GM21576 (cell line): ENCODE measurements at regions not wholly inside any gene's neighbourhood (a gene's known extent, or its start where the extent isn't known, plus 50 kb on each side); places are given as distances from the start of the nearest gene placed in this dataset.

ENCODE experiments used
- ATAC-seq: cut with Tn5 transposase; IDR thresholded peaks from one replicate; pipeline ENCODE4 v1.9.1; 2021; ENCODE audit warnings: mild to moderate bottlenecking, moderate library complexity; ENCODE audit not compliant: unreplicated experiment

DNA sequence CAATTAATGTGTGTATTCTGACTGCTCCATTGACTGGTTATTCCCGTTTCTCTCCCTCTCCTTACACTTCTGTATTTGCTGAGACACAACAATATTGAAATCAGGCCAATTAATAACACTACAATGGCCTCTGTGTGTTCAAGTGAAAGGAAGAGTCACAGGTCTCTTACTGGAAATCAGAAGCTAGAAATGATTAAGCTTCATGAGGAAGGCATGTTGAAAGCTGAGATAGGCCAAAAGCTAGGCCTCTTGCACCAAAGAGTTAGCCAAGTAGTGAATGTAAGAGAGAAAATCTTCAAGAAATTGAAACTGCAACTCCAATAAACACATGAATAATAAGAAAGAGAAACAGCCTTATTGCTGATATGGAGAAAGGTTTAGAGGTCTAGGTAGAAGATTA, 489.5 kb upstream of the CITED2 start:
- ATAC-seq, result no peak

DNA sequence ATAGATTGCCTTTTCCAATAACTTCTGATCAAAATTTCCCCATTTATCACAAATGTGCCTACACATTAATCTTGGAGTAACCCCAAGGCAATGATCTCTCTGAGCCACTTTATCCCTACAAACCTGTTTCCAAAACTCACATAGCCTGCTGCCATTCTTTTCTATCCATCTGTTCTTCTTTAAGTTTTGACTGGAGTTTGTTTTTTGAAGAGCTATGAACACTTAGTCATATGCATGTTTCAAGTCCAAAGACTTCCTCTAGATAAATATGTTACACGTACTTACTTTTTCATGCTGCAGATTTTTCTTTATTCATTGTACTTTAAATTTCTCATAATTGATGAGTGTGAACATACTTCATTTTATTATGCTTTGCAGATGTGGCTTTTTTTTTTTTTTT, 488.9 kb upstream of the CITED2 start:
- no peak for ATAC-seq

DNA sequence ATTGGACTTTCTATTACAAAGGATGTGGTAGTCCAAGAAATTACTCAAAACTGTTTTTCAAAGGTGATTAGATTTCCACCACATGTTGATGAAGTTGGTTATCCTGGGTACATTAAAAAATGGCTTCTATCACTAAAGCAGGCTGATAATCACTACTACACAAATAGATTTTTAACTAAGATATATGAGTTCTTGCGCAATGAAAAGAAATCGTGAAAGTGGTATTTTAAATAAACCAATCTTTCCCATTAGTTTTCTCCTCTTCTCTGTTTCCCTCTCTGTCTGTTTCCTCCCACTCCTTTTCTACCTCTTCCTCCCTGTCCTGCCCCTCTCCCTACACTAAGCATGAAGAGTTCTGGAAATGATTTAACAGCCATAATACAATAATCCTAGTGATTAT, 487.9 kb upstream of the CITED2 start:
- ATAC-seq, result no peak

DNA sequence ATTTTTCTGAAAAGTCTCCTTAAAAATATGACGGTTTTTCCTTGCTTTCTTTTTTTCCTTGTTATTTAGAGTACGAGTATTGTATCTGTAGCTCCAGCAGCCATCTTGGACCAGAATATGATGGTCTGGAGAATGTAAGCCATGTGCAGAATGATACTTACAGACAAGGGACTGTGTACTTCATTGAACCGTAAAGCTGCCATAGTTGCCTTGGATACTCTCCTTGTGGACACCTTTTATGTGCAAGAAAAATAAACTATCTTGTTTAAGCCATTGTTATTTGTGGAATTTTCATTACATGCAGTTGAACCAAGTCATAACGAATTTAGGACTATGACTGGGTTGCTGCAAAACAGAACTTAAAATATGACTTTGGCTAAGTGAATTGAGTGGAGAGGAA, 485.8 kb upstream of the CITED2 start:
- ATAC-seq, result no peak

DNA sequence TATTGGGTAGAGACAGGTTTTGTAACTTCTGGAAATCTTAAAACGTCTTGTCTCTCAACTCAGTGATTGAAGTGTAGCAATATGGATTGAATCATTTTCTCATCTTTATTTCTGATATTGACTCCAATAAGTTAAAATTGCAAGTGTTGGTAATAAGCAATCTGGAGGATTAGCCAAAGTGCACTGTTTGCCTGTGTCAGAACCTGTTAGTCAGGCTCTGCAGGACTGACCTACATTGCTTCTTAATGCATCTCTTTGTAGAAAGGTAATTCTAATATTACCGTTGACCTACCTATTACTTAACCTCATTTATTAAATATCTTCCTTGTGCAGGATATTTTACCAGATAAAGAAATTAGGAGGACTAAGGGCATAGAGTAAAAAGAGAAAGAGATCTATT, 484.0 kb upstream of the CITED2 start:
- ATAC-seq, result no peak

DNA sequence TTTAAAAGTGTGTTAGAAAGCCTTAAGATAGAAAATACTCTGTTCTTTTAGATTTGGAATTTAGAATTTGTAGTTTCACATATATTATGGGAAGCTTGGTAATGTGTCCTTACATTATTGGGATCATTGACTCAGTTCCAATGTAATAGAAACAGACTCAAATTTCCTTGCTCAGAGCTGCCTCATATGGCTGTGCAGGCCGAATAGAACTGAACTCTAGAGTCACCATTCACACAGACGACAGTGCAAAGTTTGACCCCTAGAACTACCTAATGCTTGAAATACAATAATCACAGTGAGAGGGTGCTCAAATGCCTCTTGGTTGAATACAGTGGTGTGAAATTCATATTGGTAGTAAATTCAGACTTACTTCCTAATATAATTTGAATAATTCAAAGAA, 482.7 kb upstream of the CITED2 start:
- ATAC-seq, result no peak

DNA sequence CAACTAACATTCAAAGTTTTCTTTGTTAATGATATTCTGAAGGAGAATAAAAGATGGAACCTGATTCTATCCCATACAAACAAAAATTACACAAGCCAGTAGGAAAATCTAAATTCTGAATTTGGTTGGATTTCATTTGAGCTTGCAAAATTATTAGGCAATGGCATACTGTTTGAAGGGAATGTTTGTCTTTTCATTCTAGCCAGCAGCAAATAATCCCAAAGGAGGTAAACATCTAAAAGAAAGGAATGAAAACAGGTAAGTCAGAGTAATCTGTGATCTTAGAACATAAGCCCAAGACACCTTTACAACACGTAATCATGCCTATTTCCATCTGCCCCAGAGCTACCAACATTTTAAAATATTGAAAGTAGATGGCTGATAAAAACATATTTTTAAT, 482.1 kb upstream of the CITED2 start:
- no peak for ATAC-seq

DNA sequence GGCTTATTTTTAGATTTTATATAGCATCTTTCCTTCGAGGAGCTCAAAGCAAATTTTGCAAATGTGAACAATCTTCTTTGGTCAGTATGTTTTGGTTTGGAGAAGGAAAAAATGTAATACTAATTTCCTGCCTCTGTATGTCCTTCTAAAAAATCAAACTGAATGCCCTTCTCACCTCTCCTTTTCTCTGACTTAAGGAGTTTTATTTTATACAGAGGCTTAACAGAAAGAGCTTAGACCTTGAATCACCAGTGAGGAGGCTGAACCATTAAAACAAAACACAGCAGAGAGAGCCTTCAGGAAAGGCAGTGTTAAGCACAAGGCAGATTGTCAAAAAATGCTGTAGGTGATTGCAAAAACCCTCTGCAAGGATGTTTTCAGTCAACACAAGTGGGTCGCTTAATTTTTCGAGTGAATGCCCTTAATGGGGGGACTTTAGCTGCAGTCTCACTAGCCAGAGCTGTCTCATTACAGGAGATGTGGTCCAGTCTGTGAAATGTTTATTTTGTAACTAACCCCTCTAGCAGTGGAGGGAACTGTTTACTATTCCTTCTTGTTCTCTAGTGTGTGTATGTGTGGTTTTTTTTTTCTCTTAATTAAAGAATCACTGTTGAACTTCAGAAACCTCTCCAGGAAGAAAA, 481.3 kb upstream of the CITED2 start:
- no peak for ATAC-seq

DNA sequence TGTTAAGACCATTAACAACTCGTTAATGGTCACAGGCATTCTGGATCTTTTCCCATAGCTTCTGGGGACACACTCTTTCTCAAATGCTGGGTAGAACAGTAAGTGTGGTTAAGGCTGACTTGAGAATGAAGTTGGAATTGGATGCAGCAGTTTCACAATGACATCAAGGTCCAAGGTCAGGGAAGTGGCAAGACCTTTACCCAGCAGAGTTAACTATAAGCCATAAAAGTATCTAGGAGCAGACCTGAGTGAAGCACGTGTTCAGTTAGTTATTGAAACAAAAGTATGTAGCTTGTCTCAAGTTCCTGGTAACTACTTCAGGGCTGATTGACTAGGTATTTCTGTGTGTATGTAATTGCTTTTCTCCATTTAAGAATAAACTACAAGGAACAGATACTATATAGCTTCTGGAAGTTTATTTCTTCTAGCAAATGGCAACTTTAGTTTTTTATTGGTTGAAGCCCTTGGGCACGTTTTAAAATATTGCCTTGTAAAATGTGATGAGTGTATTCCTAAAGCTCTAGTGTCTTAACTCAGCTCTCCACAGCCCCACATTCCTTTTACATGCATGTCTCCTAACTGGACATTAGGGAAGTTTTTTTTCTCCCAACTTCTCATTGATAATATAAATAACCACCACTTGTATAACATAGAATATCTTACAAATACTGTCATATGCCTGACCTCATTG, 479.0 kb upstream of the CITED2 start:
- ATAC-seq, result no peak

DNA sequence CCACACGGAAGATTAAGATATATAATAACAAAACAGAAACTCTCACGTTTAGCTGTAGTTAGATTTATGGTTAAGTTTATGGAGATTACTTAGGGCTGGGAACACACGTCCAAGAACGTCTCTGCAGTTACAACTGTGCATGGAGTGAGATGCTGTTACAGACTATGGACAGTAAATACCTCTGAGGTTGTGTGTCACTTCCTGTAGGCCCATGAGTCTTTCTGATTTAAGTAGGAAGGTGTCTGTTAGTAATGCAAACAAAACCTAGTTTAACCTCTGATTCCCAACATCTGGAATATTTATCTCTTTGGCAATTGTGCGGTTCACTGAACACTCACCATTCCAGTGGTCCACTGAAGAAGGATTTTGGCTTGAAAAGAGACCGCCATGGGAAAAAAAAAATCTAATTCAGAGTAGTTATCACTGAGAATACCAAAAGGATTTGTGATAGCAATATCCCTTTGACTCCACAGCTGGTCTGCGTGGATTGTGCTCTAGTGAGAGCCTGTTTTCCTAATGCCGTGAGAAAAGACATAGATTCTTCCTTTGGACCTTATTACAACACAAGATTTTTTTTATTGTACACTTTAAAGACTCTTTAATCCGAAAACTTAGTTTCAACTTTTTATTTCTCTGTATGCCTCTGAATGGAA, 478.2 kb upstream of the CITED2 start:
- no peak for ATAC-seq

DNA sequence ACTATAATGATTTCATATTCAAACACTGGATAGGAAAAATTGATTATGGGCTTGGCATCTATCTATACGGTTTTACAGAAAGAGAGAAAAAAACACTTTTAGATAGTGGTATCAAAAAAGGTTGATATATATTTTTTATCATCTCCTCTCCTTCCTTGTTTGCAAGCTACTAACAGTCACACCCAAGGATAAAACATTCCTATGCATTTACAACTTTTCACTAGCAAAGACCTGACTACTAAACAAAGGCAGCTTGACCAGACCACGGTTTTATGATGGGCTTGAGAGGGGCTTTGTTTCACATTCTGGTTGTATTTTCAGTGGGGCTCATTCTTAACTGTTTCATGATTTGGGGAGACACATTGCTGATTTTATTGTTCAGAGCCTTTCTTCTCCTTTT, 477.6 kb upstream of the CITED2 start:
- ATAC-seq, result no peak

DNA sequence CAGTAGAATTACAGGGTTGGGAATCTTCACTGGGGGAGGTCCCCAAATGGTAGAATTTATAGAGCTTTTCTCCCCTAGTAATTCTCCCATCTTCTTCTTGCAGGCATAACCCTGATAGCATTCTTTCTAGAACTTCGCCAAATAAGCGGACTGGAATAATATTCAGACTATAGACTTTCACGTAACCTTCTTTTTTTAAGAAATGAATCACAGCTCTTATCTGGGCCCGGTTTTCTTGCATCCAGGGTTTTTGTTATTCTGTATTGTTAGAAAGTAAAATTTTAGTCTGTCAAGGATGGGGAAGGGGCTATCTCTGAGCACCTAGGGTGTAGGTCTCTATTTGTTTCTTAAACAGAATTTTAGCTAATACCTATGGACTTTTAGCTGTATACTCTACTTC, 476.8 kb upstream of the CITED2 start:
- ATAC-seq, result no peak

DNA sequence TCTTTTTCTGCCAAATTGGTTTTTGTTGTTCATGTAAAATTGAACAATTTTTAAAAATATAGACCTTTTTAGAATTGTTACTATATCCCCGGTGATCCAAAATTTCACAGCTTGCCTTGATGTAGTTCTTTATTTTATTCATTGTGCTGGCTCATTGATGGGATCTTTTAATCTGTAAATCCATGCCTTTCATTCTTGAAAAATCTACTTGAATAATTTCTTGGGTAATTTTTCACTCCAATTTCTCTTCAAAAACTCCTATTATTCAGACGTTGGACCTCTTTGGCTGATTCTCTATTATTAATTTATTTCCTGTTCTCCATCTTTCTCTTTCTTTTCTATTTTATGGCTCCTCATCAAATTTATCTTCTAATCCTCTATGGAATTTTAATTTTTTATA, 476.1 kb upstream of the CITED2 start:
- ATAC-seq, result no peak

DNA sequence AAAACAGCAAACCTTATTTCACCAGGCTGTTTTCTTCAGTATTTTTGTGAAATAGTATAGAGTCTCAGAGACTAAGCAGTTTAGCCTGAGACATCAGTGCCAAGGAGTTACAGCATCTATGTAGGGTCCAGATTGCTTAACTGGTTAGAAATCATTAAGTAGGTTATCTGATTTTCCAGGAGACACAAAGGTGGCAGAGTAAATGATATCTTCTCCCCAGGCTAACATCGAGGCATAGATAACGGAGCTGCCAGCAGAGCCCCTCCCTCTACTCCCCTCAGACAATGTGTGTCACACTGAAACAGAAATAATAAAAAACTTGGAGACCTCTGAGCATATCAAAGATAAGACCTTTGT, 473.0 kb upstream of the CITED2 start:
- no peak for ATAC-seq

DNA sequence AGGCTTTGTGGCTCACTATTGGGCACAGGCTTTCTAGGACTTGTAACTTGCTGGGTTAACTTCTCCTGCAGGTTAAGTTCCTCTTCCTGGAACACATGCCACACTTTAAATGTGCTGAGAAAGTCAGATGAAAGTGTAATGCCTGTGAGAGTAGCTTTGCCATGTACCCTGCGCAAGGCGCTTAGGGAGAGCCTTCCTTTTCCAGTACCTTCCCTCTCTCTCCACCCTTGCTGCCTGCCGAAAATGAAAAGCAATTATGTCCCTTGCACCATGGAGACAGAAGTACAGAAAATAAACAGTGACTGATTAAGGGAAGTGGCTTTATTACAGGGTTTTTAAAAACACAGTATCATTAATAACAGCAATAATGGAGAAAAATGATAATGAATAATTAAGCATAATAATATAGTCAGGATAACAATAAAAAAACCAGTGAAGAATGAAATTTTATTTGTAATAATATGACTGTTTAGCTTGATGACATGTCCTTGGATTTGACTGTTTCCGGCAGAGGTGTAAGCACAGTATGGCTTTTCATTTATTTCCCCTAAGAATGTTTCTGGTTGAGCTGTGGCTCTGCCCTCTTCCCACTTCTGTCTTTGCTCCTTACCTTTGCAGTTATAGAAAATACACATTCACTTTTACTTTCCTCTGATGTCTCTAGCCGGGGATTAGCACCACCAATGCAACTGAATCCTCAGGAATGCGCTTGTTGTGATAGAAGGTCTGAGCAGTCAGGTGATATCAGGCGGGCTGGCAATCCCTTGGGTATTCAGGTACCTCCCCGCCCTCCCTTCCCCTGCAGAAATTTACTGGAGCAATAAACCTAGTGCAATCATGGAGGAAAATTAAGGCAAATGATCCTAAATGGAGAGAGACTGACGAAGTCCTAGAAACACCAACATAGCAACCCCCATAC, 472.3 kb upstream of the CITED2 start:
- ATAC-seq, result no peak

DNA sequence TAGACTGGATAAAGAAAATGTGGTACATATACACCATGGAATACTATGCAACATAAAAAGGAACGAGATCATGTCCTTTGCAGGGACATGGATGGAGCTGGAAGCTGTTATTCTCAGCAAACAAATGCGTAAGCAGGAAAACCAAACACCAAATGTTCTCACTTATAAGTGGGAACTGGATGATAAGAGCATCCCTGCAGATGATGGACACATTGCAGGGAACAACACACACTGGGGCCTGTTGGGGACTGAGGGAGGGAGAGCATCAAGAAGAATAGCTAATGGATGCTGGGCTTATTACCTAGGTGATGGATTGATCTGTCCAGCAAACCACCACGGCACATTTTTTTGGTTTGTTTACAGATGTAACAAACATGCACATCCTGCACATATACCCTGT, 470.5 kb upstream of the CITED2 start:
- ATAC-seq, result no peak

DNA sequence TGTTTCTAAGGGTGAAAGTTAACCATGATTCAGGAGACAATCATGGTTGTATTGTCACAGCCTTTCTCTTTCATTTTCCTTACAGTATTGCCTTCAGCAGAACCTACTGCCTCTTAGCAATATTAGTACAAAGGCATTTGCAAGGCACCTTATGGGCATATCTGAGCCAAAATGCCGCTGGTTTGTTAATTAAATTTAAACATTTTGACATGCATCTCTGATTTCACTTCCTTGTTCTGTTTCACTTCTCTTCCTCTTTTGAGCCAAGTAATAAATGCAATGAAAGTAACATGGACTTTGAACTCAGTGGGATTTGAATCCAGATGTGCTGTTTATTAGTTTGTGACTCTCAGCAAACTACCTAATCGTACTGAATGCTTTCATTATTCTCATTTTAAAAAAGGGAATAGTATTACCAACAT, 467.4 kb upstream of the CITED2 start:
- ATAC-seq, result peak; percentile 96

DNA sequence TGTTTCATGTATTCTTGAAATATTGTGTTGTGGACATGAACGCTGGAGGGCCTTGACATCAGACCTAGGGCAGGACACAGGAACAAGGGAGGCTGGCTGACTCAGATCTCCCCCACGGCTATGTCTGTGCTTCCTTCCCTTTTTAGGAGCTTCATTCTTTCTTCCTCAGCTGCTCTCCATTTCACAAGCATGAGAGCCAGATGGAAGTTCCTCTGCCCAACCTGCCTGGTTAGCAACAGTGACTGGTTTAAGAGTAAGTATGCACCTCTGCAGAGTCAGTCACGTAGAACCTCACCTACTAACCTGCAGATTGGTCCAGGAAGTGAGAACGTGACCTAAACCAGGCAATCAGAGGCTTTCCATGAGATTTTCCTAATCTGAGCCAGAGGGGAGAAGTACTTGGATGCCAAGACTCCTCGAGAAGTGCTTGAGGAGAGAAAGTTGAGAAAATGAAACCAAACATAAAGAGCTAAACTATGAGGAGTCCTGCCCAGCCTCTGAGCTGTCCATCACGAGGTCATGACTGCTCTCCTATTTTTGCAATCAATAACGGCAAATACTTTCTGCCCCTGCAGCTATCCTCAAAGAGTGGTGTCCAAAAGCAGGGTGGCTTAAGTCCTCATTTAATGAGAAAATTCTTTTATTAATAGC, 465.2 kb upstream of the CITED2 start:
- no peak for ATAC-seq

DNA sequence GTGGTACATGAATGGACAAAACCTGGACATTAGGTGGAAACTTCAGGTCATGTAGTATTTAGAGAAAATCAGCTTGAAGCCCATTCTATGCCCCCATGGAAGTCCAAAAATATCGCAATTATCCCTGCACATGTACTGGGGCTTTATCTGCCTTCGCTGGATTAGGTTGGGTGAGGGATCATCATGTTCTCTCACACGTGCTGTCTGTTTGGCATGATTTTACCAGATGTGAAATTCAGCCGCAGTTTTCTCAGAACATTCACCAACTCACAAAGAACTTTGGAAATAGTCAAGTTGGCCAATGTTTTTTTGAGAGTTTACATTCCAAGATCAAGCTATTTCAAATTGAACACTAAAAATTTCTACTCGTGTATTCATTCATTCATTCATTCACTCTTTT, 459.8 kb upstream of the CITED2 start:
- no peak for ATAC-seq

DNA sequence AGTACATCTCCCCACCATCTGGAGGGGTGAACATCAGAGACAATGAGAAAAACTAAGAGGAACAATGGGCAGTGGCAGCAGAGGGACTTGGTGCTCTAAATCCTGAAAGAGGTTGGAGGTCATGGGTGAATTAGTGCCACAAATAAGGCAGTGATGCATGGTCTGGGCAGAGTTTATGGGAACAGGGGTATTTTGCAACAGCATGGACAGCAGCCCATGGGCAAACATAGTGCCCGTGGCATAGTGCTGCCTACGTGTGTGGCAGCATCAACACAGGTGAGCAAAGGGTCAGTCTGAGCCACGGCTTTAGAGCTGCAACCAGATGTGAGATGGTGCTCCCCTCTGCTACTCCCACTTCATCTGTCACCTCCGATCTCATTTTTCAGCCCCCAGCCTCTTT, 459.1 kb upstream of the CITED2 start:
- ATAC-seq, result no peak
